Left ventricle myocardium inferior (tissue), 1 donor: ENCODE measurements at regions not wholly inside any gene's neighbourhood (a gene's known extent, or its start where the extent isn't known, plus 50 kb on each side); places are given as distances from the start of the nearest gene placed in this dataset.

Experiments used
- DNase-seq: peaks from one replicate; pipeline ENCODE4 v3.0.0-alpha.2; 2020
- H3K27ac ChIP-seq: fragments of 200-600 bp; replicated peaks from 2 replicates; pipeline ENCODE4 v1.8.0; 2021
- H3K27me3 ChIP-seq: fragments of 200-600 bp; 2 replicates; pipeline ENCODE4 v1.8.0; 2021; ENCODE audit warnings: low read depth
- H3K36me3 ChIP-seq: fragments of 200-600 bp; 2 replicates; pipeline ENCODE4 v1.8.0; 2021
- H3K4me1 ChIP-seq: fragments of 200-600 bp; 2 replicates; pipeline ENCODE4 v1.8.0; 2021
- H3K4me3 ChIP-seq: fragments of 200-600 bp; 2 replicates; pipeline ENCODE4 v1.8.0; 2021; ENCODE audit warnings: mild to moderate bottlenecking, moderate library complexity
- H3K9me3 ChIP-seq: fragments of 200-600 bp; replicated peaks from 2 replicates; pipeline ENCODE4 v1.8.0; 2021
- intact Hi-C: fragments of 100-400 bp; cut with micrococcal nuclease; formaldehyde crosslinking; loops from one replicate; pipeline ENCODE4 v1.11.0; 2022
- TF ChIP-seq, protein P1 (sequence below): fragments of 200-600 bp; IDR thresholded peaks from 2 replicates; pipeline ENCODE4 v1.8.0; 2021; ENCODE audit warnings: antibody characterized with exemption, mild to moderate bottlenecking, borderline replicate concordance
- donor health status: DM: no; HTN: yes; CAD: no; lungs with severe emphysema.

DNA sequence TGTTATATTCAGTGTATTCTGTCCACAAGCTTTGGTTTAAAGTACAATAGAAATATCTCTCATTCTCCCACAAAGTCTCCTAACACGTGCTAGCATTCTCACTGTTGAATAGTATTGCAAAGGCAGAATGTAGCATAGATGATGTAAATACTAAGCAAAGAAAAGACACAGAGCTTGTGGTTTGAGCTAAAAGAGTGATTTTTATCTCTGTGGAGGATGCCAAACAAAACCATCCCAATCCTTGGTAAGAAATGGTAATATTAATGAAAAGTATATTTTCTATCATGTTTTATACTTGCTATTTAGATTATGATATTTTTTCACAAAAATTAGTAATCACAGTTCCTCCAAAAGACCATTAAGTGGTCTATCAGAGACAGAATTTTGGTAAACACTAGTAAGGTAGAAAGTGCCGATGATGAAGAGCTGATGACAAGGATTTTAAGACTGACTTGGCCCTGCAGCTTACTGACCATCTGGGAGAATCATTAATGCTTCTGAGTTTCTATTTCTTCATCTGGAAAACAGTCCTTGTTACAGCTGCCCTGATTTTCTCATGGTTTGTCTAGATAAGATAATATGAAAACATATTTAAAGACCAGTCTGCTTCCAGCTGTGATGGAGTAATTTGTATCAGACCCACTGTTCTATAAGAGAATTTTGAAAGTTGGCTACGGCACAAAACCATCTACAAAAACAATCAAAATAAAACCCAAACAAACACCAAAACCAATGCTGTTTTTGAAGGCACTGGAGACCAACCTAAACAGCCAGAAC lies 510.2 kb downstream of the SPATA31D1 start:
- H3K27ac ChIP-seq: peak overlapping the region; percentile 66
- H3K27me3 ChIP-seq: no peaks in the 10 kb centered on the region
- no peak for DNase-seq
- H3K4me1 ChIP-seq: peaks cover 30% of the 10 kb centered on the region
- no peak overlapping the region for H3K4me3 ChIP-seq
- TF ChIP-seq, protein P1, sequence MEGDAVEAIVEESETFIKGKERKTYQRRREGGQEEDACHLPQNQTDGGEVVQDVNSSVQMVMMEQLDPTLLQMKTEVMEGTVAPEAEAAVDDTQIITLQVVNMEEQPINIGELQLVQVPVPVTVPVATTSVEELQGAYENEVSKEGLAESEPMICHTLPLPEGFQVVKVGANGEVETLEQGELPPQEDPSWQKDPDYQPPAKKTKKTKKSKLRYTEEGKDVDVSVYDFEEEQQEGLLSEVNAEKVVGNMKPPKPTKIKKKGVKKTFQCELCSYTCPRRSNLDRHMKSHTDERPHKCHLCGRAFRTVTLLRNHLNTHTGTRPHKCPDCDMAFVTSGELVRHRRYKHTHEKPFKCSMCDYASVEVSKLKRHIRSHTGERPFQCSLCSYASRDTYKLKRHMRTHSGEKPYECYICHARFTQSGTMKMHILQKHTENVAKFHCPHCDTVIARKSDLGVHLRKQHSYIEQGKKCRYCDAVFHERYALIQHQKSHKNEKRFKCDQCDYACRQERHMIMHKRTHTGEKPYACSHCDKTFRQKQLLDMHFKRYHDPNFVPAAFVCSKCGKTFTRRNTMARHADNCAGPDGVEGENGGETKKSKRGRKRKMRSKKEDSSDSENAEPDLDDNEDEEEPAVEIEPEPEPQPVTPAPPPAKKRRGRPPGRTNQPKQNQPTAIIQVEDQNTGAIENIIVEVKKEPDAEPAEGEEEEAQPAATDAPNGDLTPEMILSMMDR: no peak
- intact Hi-C loops: no loop called here
- H3K36me3 ChIP-seq: no peaks in the 10 kb centered on the region
- H3K9me3 ChIP-seq: peaks cover 18% of the 10 kb centered on the region

DNA sequence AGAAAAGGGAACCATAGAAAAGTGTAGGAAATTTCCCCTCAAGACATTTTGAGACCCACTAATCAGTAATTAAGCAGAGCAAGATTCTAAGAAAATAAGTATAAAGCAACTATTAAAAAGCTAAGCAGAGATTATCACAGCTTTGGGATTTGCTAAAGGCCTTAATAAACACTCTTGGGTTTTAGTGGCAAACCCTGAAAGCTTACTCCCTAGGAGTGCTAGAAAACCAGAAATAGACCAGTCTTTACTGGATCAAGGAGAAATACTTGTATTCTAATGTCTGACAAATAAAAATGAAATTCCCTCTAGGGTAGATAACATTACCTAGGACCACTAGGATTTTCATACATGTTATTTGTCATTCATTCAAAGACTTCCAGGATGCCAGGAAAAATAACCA lies 510.8 kb downstream of the SPATA31D1 start:
- Histone ChIP-seq H3K27ac (peak overlapping the region; percentile 66), H3K36me3 (no peaks in the 10 kb centered on the region), H3K9me3 (peaks cover 19% of the 10 kb centered on the region), H3K27me3 (no peaks in the 10 kb centered on the region), H3K4me3 (no peak overlapping the region), H3K4me1 (peaks cover 30% of the 10 kb centered on the region)
- TF ChIP-seq, protein P1: no peak
- no peak for DNase-seq
- intact Hi-C loops: no loop called here

DNA sequence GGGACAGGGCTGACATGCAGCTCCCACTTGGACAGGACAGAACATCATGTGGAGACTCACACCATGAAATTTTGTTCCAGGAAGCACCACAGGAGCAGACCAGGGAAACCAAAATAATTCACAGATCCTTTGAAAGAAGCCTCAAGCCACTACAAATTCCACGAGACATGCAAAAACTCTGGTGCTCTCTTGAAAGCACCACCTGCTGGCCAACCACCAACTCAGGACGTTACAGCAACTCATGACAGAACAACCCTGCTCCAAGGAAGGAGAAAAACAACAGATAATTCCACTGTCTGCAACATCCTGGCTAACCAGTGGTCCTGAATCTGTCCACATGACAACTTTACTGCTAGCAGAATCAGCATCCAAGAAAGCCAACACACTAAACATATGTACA lies 516.0 kb downstream of the SPATA31D1 start:
- TF ChIP-seq, protein P1: no peak
- Histone ChIP-seq H3K9me3 (peaks cover 43% of the 10 kb centered on the region), H3K27ac (no peak overlapping the region), H3K36me3 (no peaks in the 10 kb centered on the region), H3K27me3 (no peaks in the 10 kb centered on the region), H3K4me3 (no peak overlapping the region), H3K4me1 (peaks cover 5% of the 10 kb centered on the region)
- intact Hi-C loops: no loop called here
- DNase-seq: no peak

DNA sequence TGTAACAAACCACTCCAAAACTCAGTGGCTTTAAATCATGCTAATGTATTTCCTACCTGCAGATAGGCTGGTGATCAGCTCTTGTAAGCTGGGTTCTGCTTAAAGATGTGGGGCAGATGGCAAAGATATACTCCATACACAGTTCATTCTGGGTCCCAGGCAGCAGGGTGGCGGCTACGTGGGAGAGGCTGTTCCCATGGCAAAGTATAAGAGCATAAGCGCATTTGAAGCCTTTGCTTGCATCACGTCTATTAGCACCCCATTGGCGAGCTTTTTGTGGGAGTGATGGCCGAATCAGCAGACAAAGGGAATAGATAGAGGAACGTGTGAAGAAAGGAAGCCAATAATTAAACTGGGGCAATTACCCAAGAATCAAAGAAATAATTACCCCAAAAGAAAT lies 523.1 kb downstream of the SPATA31D1 start:
- H3K27me3 ChIP-seq: no peaks in the 10 kb centered on the region
- TF ChIP-seq, protein P1: no peak
- no peaks in the 10 kb centered on the region for H3K36me3 ChIP-seq
- H3K4me3 ChIP-seq: no peak overlapping the region
- intact Hi-C loops: no loop called here
- H3K4me1 ChIP-seq: peaks cover 21% of the 10 kb centered on the region
- peaks cover 6% of the 10 kb centered on the region for H3K9me3 ChIP-seq
- no peak overlapping the region for H3K27ac ChIP-seq
- DNase-seq: no peak

DNA sequence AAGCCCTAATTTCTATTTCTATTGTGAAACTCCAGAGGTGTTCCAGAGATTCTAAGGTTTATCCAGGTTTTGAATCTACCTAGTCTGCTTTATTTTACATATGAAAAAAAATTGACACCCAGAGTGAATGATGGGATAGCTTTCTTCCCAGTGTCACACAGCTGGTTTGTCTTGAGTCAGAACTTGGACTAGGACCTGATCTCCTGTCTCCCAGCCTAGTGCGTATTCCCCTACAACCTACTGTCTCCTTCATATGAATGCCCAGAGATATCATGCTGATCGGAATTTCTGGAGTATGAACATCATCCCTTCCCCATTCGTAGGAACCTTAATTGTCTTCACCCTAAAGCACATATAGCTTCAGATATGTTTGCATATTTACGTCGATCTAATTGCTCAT lies 524.2 kb downstream of the SPATA31D1 start:
- peaks cover 21% of the 10 kb centered on the region for H3K4me1 ChIP-seq
- peak overlapping the region; percentile 66 for H3K27ac ChIP-seq
- TF ChIP-seq, protein P1: no peak
- intact Hi-C loops: no loop called here
- peaks cover 2% of the 10 kb centered on the region for H3K9me3 ChIP-seq
- no peaks in the 10 kb centered on the region for H3K36me3 ChIP-seq
- DNase-seq: no peak
- H3K27me3 ChIP-seq: no peaks in the 10 kb centered on the region
- H3K4me3 ChIP-seq: no peak overlapping the region
